Activated naive CD4-positive, alpha-beta T cell treated with anti-CD3 and anti-CD28 coated beads, Interleukin-2, amount 50 U/mL, for 24 hours (primary cell): ENCODE measurements at regions not wholly inside any gene's neighbourhood (a gene's known extent, or its start where the extent isn't known, plus 50 kb on each side); places are given as distances from the start of the nearest gene placed in this dataset.
"Not testable (repeated sequence)": the region's sequence is repeated elsewhere in the genome, so short reads cannot be mapped to it uniquely, and the experiment has no call there.

Experiments used
- H3K27ac Mint-ChIP-seq: one replicate; pipeline ENCODE4 v1.8.0; 2021; ENCODE audit warnings: mild to moderate bottlenecking, mixed read lengths
- H3K27me3 Mint-ChIP-seq: one replicate; pipeline ENCODE4 v1.8.0; 2021; ENCODE audit warnings: mixed read lengths
- H3K36me3 Mint-ChIP-seq: one replicate; pipeline ENCODE4 v1.8.0; 2021; ENCODE audit warnings: mixed read lengths
- H3K4me1 Mint-ChIP-seq: one replicate; pipeline ENCODE4 v1.8.0; 2021; ENCODE audit warnings: mixed read lengths
- H3K4me3 Mint-ChIP-seq: one replicate; pipeline ENCODE4 v1.8.0; 2021; ENCODE audit warnings: mild to moderate bottlenecking, mixed read lengths
- H3K9me3 Mint-ChIP-seq: one replicate; pipeline ENCODE4 v1.8.0; 2021; ENCODE audit warnings: mixed read lengths

DNA sequence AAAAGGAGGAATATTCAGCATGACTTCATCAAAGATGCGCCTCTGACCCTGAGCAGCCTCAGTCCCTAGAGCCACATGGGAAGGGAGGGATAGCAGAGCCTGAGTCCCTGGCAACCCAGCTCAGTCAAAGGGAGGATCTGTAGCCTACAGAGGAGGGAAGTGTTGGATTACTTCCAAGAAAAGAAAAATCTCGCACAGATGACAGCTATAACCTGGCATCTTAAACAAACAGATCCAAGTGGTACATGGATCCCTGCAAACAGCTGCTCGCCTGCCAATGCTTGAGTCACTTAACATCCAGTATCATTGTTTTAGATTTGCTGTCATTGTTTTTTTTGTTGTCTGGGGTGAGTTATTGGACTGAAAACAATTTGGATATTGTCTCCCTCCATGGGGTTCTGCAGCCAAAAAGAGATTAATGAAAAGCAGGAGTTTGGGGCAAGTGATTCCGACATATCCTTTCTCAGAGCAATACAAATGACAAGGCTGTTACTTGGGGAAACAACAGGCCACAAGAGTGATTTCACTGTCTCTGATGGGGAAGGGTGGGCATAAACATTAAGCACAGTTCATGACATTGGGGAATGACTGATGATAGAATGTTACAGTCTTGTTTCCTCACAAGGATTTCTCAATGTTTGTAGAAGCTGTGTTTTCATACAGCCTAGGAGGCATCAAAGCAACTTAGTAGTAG is 153.5 kb upstream of the KIF2A start:
- H3K4me3 Mint-ChIP-seq: no peak overlapping the region
- peaks cover 8% of the 10 kb centered on the region for H3K9me3 Mint-ChIP-seq
- H3K27ac Mint-ChIP-seq: no peak overlapping the region
- H3K36me3 Mint-ChIP-seq: no peaks in the 10 kb centered on the region
- peaks cover 6% of the 10 kb centered on the region for H3K27me3 Mint-ChIP-seq
- H3K4me1 Mint-ChIP-seq: no peaks in the 10 kb centered on the region

DNA sequence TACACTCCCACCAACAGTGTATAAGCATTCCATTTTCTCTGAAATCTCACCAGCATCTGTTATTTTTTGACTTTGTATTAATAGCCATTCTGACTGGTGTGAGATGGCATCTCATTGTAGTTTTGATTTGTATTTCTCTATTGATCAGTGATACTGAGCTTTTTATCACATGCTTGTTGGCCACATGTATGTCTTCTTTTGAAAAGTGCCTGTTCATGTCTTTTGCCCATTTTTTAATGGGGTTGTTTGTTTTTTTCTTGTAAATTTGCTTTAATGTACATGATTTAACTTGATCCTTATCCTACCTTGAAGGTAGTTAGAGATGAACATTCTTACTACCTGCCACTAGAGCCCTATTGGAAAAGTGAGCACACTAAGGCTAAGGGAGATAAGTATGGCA is 151.2 kb upstream of the KIF2A start:
- H3K9me3 Mint-ChIP-seq: peaks cover 8% of the 10 kb centered on the region
- no peak overlapping the region for H3K27ac Mint-ChIP-seq
- no peak overlapping the region for H3K4me3 Mint-ChIP-seq
- no peaks in the 10 kb centered on the region for H3K4me1 Mint-ChIP-seq
- no peaks in the 10 kb centered on the region for H3K36me3 Mint-ChIP-seq
- H3K27me3 Mint-ChIP-seq: peaks cover 8% of the 10 kb centered on the region

DNA sequence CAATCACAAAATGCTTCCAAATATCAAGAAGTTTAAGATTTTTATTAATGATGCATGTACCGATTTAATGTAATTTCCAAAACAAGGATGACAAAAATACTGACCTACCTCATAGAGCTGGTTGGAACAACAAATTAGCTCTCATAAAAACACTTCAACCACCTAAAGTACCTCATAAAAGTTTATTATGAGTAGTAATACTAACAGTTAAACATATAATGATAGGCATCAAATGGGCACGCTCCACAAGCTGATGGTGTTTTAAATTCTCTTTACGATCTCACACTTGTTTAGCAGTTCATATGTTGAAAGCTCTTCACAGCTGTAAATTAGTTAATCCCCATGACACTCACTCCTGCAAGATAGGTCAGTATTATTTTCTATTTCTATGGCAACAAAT is 150.0 kb upstream of the KIF2A start:
- Mint-ChIP-seq H3K9me3 (peaks cover 8% of the 10 kb centered on the region), H3K4me3 (no peak overlapping the region), H3K36me3 (no peaks in the 10 kb centered on the region), H3K27me3 (peaks cover 9% of the 10 kb centered on the region), H3K27ac (no peak overlapping the region), H3K4me1 (no peaks in the 10 kb centered on the region)

- H3K27ac Mint-ChIP-seq: no peak overlapping the region
- no peaks in the 10 kb centered on the region for H3K9me3 Mint-ChIP-seq
- H3K4me1 Mint-ChIP-seq: no peaks in the 10 kb centered on the region
- H3K27me3 Mint-ChIP-seq: peaks cover 16% of the 10 kb centered on the region
- H3K36me3 Mint-ChIP-seq: no peaks in the 10 kb centered on the region
- H3K4me3 Mint-ChIP-seq: no peak overlapping the region
Measured at GRCh38 chr5:62167561-62168057, 138.4 kb upstream of the KIF2A start.

- H3K27ac Mint-ChIP-seq: no peak overlapping the region
- peaks cover 18% of the 10 kb centered on the region for H3K27me3 Mint-ChIP-seq
- H3K9me3 Mint-ChIP-seq: no peaks in the 10 kb centered on the region
- no peaks in the 10 kb centered on the region for H3K4me1 Mint-ChIP-seq
- no peaks in the 10 kb centered on the region for H3K36me3 Mint-ChIP-seq
- H3K4me3 Mint-ChIP-seq: no peak overlapping the region
Measured at GRCh38 chr5:62168506-62169281, 137.3 kb upstream of the KIF2A start.

- H3K27ac Mint-ChIP-seq: no peak overlapping the region
- no peaks in the 10 kb centered on the region for H3K9me3 Mint-ChIP-seq
- no peaks in the 10 kb centered on the region for H3K36me3 Mint-ChIP-seq
Measured at GRCh38 chr5:62178258-62178657, 127.7 kb upstream of the KIF2A start.

DNA sequence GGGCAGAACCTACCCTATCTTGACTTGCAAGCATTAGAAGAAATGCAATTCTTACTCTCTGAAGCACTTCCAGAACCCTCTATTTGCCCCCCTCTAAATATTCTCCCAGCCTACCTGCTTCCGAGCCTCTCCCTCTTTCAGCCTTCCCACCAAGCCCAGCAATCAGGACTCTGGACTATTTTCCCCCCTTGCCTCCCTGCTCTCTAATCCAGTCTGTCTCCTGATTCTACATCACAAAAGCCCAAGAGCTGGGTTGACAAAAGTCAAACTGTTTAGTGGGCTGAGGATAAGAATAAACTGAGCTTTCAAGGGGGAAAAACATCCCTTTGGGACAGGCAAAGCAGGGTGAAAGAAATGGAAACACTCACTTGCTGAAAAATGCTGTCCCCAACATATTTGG is 123.2 kb upstream of the KIF2A start:
- no peak overlapping the region for H3K4me3 Mint-ChIP-seq
- H3K27ac Mint-ChIP-seq: no peak overlapping the region
- H3K4me1 Mint-ChIP-seq: no peaks in the 10 kb centered on the region
- peaks cover 15% of the 10 kb centered on the region for H3K27me3 Mint-ChIP-seq
- no peaks in the 10 kb centered on the region for H3K9me3 Mint-ChIP-seq
- no peaks in the 10 kb centered on the region for H3K36me3 Mint-ChIP-seq

More at GRCh38 chr5:62178258-62178657, 127.7 kb upstream of the KIF2A start:
- Mint-ChIP-seq H3K27me3 (peaks cover 13% of the 10 kb centered on the region), H3K4me3 (no peak overlapping the region), H3K4me1 (no peaks in the 10 kb centered on the region)

DNA sequence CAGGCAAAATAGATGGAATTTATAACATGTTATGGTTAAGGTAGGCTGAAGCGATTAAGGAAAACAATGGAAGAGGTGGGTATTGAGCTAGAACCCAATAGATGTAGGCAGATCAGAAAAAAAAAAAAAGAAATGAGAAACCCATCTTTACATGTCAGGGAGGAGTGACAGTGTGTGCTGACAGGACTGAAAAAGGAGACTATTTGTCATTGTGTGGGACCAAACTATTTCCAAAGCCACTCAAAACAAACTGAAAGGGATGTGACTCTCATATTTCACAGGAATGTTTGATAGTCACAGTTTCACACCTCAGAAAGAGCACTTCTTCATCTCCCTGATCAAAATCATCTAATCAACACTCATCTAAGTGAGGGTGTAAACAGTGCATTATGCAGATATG is 122.3 kb upstream of the KIF2A start:
- no peaks in the 10 kb centered on the region for H3K4me1 Mint-ChIP-seq
- no peaks in the 10 kb centered on the region for H3K9me3 Mint-ChIP-seq
- no peaks in the 10 kb centered on the region for H3K36me3 Mint-ChIP-seq
- H3K4me3 Mint-ChIP-seq: no peak overlapping the region
- H3K27me3 Mint-ChIP-seq: peaks cover 12% of the 10 kb centered on the region
- H3K27ac Mint-ChIP-seq: no peak overlapping the region

DNA sequence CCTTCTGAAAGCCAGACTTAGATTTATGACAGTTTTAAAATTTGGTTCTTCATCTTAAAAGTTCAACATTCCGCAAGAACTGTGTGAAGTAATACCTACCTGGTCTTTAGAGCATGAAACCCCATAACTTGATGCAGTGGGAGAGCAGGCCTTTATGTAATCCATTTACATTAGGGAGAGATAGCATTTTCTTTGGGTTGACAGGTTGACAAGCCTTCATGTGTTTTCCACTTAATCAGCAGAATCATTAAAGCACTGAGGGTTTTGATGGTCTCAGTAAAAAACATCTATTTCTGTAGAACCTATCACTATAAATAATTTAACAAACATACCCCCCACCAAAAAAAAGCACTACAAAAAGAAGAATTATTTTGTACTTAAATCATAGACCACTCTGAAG is 121.6 kb upstream of the KIF2A start:
- Mint-ChIP-seq H3K4me1 (no peaks in the 10 kb centered on the region), H3K9me3 (no peaks in the 10 kb centered on the region), H3K27me3 (peaks cover 12% of the 10 kb centered on the region), H3K4me3 (no peak overlapping the region), H3K36me3 (no peaks in the 10 kb centered on the region), H3K27ac (no peak overlapping the region)

GRCh38 chr5:62190173-62190572 is 115.8 kb upstream of the KIF2A start:
- H3K27me3 Mint-ChIP-seq: peaks cover 8% of the 10 kb centered on the region
- no peaks in the 10 kb centered on the region for H3K4me1 Mint-ChIP-seq
- peaks cover 2% of the 10 kb centered on the region for H3K36me3 Mint-ChIP-seq
- peaks cover 12% of the 10 kb centered on the region for H3K9me3 Mint-ChIP-seq
- H3K4me3 Mint-ChIP-seq: no peak overlapping the region
- no peak overlapping the region for H3K27ac Mint-ChIP-seq

GRCh38 chr5:62190931-62191330 is 115.1 kb upstream of the KIF2A start:
- no peaks in the 10 kb centered on the region for H3K4me1 Mint-ChIP-seq
- H3K4me3 Mint-ChIP-seq: no peak overlapping the region
- peaks cover 3% of the 10 kb centered on the region for H3K27me3 Mint-ChIP-seq
- H3K36me3 Mint-ChIP-seq: peaks cover 2% of the 10 kb centered on the region
- peaks cover 12% of the 10 kb centered on the region for H3K9me3 Mint-ChIP-seq
- no peak overlapping the region for H3K27ac Mint-ChIP-seq

DNA sequence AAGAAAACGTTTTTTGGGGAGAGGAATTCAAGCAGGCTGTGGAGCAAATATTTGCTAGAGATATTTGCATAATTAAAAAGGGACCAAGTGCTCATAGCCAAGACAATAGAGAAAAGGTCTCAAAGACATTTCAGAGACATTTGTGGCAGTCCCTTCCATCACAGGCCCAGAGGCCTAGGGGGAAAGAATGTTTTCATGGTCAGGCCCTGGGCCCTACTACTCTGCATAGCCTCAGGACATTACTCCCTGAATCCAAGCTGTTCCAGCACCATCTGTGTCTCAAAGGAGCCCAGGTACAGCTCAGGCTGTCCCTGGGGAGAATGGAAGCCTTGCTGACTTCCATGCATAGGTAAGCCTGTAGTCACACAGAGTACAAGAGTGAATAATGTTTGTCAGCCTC is 113.0 kb upstream of the KIF2A start:
- peaks cover 12% of the 10 kb centered on the region for H3K9me3 Mint-ChIP-seq

GRCh38 chr5:62196532-62196931 is 109.5 kb upstream of the KIF2A start:
- H3K4me1 Mint-ChIP-seq, H3K27me3 Mint-ChIP-seq, H3K36me3 Mint-ChIP-seq, H3K4me3 Mint-ChIP-seq, H3K27ac Mint-ChIP-seq: not testable (repeated sequence)
- peaks cover 12% of the 10 kb centered on the region for H3K9me3 Mint-ChIP-seq

More for the DNA sequence above, 113.0 kb upstream of the KIF2A start:
- Mint-ChIP-seq H3K27me3 (peaks cover 2% of the 10 kb centered on the region), H3K4me3 (no peak overlapping the region), H3K4me1 (no peaks in the 10 kb centered on the region), H3K27ac (no peak overlapping the region), H3K36me3 (peaks cover 2% of the 10 kb centered on the region)

DNA sequence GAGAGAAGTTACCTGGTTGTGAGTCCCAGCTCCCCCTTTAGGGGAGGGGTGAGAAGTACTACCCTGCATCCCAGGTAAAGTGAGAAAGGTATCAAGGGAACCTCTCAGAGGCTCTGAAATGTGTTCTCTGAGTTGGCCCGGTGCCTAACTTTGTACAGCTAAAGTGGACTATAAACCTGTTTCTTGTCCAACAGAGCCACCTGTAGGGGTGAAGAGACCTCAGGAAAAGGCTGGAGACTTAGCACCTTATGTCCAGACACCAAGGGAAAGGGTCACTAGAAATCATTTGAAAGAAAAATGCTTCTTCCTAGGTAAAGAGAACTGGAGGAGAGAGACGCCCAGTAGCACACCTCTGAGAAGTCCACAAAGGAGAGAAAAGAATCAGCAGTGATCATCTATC is 108.3 kb upstream of the KIF2A start:
- Mint-ChIP-seq H3K4me1 (peaks cover 3% of the 10 kb centered on the region), H3K4me3 (no peak overlapping the region), H3K9me3 (peaks cover 5% of the 10 kb centered on the region), H3K27ac (no peak overlapping the region), H3K36me3 (peaks cover 2% of the 10 kb centered on the region), H3K27me3 (peaks cover 3% of the 10 kb centered on the region)

GRCh38 chr5:62198421-62198820 is 107.6 kb upstream of the KIF2A start:
- Mint-ChIP-seq H3K9me3 (no peaks in the 10 kb centered on the region), H3K36me3 (no peaks in the 10 kb centered on the region), H3K4me1 (peaks cover 3% of the 10 kb centered on the region), H3K27me3 (peaks cover 3% of the 10 kb centered on the region), H3K27ac (no peak overlapping the region), H3K4me3 (no peak overlapping the region)
